Skeletal muscle satellite cell (primary cell): ENCODE measurements at regions not wholly inside any gene's neighbourhood (a gene's known extent, or its start where the extent isn't known, plus 50 kb on each side); places are given as distances from the start of the nearest gene placed in this dataset.

Experiments
- H3K27me3 ChIP-seq: 2 replicates; pipeline ENCODE4 v1.7.0; 2013; ENCODE audit warnings: low read length; ENCODE audit not compliant: control insufficient read depth, insufficient read depth
- H3K36me3 ChIP-seq: 2 replicates; pipeline ENCODE4 v1.7.0; 2013; ENCODE audit warnings: mild to moderate bottlenecking, control low read depth, low read length; ENCODE audit not compliant: insufficient read depth
- H3K4me1 ChIP-seq: 2 replicates; pipeline ENCODE4 v1.7.0; 2013; ENCODE audit warnings: low read length; ENCODE audit not compliant: control insufficient read depth, insufficient read depth
- H3K4me2 ChIP-seq: 2 replicates; pipeline ENCODE4 v1.7.0; 2013; ENCODE audit warnings: mild to moderate bottlenecking, low read length
- H3K4me3 ChIP-seq: 2 replicates; pipeline ENCODE4 v1.7.0; 2013; ENCODE audit warnings: low read length
- H3K9ac ChIP-seq: 2 replicates; pipeline ENCODE4 v1.7.0; 2013; ENCODE audit warnings: mild to moderate bottlenecking, low read depth, low read length, moderate library complexity
- H3K9me3 ChIP-seq: replicated peaks from 2 replicates; pipeline ENCODE4 v1.7.0; 2013; ENCODE audit warnings: mild to moderate bottlenecking, control low read depth, low read length

DNA sequence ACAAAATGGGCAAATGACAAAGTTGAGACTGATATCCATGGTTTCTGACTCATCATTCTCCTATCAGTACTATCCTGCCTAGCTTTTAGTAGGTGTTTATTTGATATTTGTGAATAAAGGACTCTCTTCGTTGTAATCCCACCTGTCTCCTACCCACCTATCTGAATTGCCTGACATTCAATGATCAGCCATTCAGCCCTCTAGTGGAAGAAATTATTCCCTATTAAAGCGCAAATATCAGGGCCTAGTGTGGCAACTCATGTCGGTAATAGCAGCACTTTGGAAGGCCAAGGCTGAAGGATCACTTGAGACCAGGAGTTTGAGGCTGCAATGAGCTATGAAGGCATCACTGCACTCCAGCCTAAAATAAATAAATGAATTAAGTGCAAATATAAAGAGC, 195.7 kb upstream of the SETMAR start:
- H3K27me3 ChIP-seq, result no peaks in the 10 kb centered on the region
- H3K4me2 ChIP-seq, result no peak overlapping the region
- H3K36me3 ChIP-seq, result no peaks in the 10 kb centered on the region
- H3K9me3 ChIP-seq, result no peaks in the 10 kb centered on the region
- H3K9ac ChIP-seq, result no peak overlapping the region
- no peak overlapping the region for H3K4me3 ChIP-seq
- H3K4me1 ChIP-seq, result no peaks in the 10 kb centered on the region

DNA sequence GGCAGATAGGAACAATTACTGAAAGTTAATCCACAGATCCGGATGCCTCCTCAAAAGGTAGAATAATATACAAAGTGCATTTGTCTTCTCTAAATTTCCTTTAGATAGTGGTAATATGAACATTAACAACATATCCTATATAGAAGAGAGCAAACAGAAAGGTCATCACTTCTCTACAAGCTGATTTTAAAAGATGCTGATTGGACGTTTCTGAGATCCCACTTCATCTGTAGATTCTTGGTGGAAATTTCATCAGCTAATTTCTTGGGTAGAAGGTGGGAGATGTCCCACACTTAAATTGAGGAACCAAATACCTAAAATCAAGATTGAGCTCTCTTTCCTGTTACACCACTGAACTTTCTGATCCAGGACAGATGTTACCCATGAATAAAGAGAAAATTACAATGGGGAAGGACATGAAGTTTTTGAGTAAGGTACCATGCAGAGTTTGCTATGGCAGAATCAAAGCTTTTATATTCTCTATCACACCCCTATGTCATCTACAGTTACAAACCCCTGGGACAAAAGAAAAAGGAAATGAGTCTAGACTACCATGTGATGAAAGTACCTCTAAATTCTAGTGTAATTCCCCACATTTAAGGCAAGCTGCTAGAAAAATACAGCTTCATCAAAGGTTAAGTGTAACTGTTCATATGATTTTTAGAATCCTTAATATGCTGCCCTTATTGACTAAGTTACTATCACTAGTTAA, 189.2 kb upstream of the SETMAR start:
- Histone ChIP-seq H3K4me3 (no peak overlapping the region), H3K4me1 (no peaks in the 10 kb centered on the region), H3K36me3 (no peaks in the 10 kb centered on the region), H3K27me3 (no peaks in the 10 kb centered on the region), H3K9ac (no peak overlapping the region), H3K9me3 (no peaks in the 10 kb centered on the region), H3K4me2 (no peak overlapping the region)

DNA sequence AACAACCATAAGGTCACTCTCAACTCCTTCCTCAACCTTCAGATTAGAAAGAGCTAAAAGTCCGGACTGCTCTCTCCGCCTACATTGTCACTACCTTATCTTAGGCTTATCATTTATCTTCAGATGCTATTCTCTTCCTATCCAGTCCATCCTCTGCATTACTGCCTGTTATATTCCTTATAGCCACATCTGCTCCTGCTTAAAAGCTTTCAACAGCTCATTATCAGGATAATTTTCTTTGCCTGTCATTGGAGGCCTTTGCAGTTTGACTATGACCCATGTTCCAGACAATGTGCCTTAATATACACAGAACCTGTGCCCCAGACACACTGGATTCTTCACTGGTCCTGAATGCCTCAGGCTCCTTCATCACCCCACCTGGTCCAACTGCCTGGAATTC, 184.1 kb upstream of the SETMAR start:
- H3K9me3 ChIP-seq, result no peaks in the 10 kb centered on the region
- no peak overlapping the region for H3K9ac ChIP-seq
- H3K4me2 ChIP-seq, result no peak overlapping the region
- no peaks in the 10 kb centered on the region for H3K27me3 ChIP-seq
- no peaks in the 10 kb centered on the region for H3K4me1 ChIP-seq
- no peak overlapping the region for H3K4me3 ChIP-seq
- H3K36me3 ChIP-seq, result no peaks in the 10 kb centered on the region

DNA sequence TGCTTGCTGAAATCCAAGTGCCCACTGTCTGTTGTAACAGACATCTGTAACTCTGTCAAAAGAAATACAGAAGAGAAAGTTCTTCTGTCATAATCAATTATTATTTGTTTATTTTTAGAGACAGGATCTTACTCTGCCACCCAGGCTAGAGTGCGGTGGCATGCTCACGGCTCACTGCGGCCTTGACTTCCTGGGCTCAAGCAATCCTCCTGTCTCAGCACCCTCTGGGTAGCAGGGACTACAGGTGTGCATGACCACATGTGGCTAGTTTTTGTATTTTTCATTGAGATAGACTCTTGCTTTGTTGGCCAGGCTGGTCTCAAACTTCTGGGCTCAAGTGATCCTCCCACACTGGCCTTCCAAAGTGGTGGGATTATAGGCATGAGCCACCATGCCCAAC, 177.6 kb upstream of the SETMAR start:
- Histone ChIP-seq H3K36me3 (no peaks in the 10 kb centered on the region), H3K4me2 (no peak overlapping the region), H3K27me3 (no peaks in the 10 kb centered on the region), H3K4me3 (no peak overlapping the region), H3K4me1 (no peaks in the 10 kb centered on the region), H3K9me3 (no peaks in the 10 kb centered on the region), H3K9ac (no peak overlapping the region)

DNA sequence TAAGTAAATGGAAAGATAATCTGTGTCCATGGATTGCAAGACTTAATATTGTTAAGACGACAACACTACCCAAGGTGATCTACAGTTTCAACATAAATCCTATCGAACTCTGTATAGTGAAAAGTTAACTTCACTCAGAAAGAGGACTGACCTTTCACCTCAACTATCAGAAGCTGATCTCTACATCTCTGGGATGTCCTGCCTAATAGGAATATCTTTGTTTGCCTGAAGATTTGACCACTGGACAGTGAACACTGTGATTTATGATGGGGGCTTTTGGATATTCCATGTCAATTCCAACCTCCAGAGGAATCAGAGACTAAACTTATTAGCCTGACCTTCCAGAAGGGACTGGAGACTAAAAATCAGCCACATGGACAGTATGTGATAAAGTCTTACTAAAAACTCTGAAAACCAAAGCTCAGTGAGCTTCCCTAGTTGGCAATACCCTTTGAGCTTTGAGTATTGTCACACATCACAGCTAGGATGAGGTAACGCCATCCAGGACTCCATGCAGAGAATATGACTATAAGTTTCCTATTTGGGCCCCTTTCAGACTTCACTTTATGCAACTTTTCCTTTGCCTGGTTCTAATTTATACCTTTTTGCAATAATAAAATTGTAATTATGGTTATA, 164.9 kb upstream of the SETMAR start:
- H3K36me3 ChIP-seq, result no peaks in the 10 kb centered on the region
- no peak overlapping the region for H3K9ac ChIP-seq
- H3K9me3 ChIP-seq, result no peaks in the 10 kb centered on the region
- no peak overlapping the region for H3K4me2 ChIP-seq
- no peaks in the 10 kb centered on the region for H3K27me3 ChIP-seq
- H3K4me3 ChIP-seq, result no peak overlapping the region
- no peaks in the 10 kb centered on the region for H3K4me1 ChIP-seq

DNA sequence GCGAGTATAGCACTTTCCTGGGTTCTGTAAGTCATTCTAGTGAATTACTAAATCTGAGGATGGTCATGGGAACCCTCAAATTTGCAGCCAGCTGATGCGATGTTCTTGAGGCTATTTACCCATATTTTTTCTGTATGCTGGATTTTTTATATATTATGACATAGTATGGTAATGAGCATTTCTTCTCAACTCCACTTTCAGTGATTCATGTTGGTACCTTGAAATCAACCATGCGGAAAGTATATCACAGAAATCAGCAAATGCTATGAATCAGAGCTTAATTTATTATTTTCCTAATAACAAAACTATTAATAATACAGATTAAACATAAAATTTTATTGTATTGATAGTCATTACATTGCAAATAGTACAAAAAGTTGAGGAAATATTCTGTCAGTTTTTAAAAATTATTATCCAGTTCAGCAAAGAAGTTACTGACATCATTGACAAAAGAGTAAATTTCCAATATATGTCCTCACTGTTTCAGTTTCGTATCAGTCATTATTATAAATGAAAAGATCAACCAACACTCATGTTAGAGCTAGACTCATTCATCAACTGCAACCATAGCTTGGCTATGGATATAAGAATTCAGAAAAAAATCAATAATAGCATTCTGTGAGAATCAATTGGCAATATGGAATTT, 164.3 kb upstream of the SETMAR start:
- Histone ChIP-seq H3K36me3 (no peaks in the 10 kb centered on the region), H3K4me1 (no peaks in the 10 kb centered on the region), H3K9me3 (no peaks in the 10 kb centered on the region), H3K4me3 (no peak overlapping the region), H3K27me3 (no peaks in the 10 kb centered on the region), H3K4me2 (no peak overlapping the region), H3K9ac (no peak overlapping the region)

DNA sequence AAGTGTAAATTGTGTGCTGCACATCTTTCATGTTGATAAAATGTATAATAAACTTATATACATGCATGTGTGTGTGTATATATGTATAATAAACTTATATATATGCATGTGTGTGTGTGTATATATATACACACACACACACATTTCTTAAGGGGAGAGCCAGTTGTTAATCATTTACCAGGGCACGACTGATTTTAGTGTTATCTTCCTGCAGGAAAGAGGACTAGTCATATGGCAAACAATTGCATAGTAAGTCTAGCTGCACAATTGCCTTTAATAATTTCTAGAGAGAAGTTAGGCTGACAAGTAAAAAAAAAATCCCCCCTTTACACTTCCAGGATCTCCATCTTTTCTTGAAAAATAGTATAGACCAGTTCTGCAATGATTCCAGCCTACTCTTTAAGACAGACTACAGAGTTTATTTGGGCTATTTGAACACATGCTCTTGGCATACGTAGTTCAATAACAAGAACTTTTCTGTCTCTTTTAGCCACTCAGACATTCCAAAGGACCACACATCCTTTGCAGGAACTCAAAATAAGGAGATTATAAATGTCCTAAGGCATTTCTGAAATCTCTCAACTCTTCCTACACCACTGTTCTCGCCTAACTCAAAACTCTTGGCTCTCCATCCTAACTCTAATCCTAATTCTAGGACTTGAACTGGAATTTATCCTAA, 163.6 kb upstream of the SETMAR start:
- Histone ChIP-seq H3K4me1 (no peaks in the 10 kb centered on the region), H3K4me3 (no peak overlapping the region), H3K4me2 (no peak overlapping the region), H3K9ac (no peak overlapping the region), H3K36me3 (no peaks in the 10 kb centered on the region), H3K27me3 (no peaks in the 10 kb centered on the region), H3K9me3 (no peaks in the 10 kb centered on the region)

DNA sequence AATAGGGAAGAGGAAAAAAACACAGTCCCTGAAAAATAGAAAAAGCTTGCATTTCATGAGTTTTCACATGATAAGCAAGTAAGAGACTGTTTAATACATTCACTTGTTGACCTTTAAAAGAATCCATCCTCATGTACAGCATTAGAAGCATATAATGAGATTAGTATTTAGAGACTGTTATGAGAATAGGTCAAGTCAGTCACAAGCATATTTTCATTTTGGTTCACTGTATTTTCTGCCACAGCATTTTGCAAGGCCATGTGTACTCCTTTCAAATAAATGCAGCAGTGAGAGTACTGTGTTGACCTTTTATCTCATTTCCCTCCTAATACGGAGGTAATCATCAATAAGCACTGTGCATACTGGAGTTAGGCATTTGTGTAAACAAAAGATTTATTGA, 162.2 kb upstream of the SETMAR start:
- Histone ChIP-seq H3K4me2 (no peak overlapping the region), H3K27me3 (no peaks in the 10 kb centered on the region), H3K4me3 (no peak overlapping the region)

DNA sequence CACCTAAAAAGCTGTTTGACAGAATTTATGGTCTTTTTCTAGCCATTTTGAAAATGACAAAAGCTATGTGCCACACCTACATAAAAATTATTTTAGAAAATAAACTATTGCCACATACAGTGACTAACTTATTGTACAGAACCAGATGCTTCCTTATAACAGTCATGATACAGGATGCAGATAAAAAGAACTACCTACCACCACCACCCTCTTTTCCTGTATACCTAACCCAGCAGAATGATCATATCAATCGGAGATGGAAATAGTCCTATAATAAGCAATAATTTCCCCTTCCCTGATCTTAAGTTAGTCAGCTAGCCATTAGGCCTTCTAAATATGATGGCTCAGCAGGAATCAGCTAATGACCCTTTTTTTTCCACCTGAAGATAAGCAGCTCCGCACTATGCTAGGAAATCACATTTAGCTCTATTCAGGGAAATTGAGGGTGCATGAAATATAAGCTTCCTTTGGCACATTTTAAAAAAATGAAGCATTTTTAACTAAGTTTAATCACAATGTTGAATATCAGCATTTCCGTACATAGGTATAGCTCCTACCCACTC, 155.5 kb upstream of the SETMAR start:
- Histone ChIP-seq H3K9me3 (no peaks in the 10 kb centered on the region), H3K9ac (no peak overlapping the region), H3K4me1 (no peaks in the 10 kb centered on the region), H3K36me3 (no peaks in the 10 kb centered on the region), H3K4me3 (no peak overlapping the region), H3K27me3 (no peaks in the 10 kb centered on the region), H3K4me2 (no peak overlapping the region)

More for the DNA sequence above, 162.2 kb upstream of the SETMAR start:
- Histone ChIP-seq H3K36me3 (no peaks in the 10 kb centered on the region), H3K9me3 (no peaks in the 10 kb centered on the region), H3K9ac (no peak overlapping the region), H3K4me1 (no peaks in the 10 kb centered on the region)

DNA sequence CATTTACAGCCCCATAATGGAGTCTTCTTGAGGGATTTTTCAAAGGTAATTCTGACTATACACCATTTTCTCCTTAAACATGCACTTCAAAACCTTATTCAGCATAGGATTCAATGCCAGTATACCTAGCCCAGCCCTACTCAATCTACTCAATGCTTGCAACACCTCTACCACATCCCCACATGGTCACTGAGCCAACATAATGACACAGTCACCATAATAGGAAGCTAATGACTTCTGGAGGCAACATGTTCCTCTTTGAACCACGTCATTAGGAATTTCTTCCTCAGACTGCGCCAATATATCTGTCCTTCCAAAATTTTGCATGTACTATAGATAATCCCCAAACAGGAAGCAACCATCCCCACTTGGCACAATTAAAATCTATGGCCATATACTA, 153.9 kb upstream of the SETMAR start:
- Histone ChIP-seq H3K27me3 (no peaks in the 10 kb centered on the region), H3K4me2 (no peak overlapping the region), H3K4me3 (no peak overlapping the region), H3K36me3 (no peaks in the 10 kb centered on the region), H3K9ac (no peak overlapping the region), H3K4me1 (no peaks in the 10 kb centered on the region), H3K9me3 (no peaks in the 10 kb centered on the region)

DNA sequence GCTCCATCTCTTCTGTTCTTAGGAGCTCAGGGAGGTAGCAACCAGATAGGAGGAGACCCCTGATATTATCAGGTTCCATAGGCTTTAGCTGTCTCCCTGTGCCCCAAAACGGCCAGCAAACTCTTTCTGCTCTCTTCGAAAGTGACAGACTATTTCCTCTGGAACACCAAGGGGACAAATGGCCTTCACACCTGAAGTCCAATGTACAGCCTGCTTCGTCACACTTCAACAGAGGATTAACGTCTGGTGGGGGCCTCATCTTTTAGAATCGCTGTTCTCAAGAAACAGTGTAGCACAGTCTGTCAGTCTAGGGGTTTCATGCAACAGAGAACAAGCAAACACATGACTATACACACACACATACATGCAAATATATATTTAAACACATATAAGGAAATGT, 152.4 kb upstream of the SETMAR start:
- no peak overlapping the region for H3K4me2 ChIP-seq
- no peaks in the 10 kb centered on the region for H3K4me1 ChIP-seq
- no peaks in the 10 kb centered on the region for H3K27me3 ChIP-seq
- H3K9me3 ChIP-seq, result no peaks in the 10 kb centered on the region
- no peak overlapping the region for H3K9ac ChIP-seq
- no peak overlapping the region for H3K4me3 ChIP-seq
- H3K36me3 ChIP-seq, result no peaks in the 10 kb centered on the region
